ENCODE measurements at regions not wholly inside any gene's neighbourhood (a gene's known extent, or its start where the extent isn't known, plus 50 kb on each side); places are given as distances from the start of the nearest gene placed in this dataset.

- TF ChIP-seq, protein P1, sequence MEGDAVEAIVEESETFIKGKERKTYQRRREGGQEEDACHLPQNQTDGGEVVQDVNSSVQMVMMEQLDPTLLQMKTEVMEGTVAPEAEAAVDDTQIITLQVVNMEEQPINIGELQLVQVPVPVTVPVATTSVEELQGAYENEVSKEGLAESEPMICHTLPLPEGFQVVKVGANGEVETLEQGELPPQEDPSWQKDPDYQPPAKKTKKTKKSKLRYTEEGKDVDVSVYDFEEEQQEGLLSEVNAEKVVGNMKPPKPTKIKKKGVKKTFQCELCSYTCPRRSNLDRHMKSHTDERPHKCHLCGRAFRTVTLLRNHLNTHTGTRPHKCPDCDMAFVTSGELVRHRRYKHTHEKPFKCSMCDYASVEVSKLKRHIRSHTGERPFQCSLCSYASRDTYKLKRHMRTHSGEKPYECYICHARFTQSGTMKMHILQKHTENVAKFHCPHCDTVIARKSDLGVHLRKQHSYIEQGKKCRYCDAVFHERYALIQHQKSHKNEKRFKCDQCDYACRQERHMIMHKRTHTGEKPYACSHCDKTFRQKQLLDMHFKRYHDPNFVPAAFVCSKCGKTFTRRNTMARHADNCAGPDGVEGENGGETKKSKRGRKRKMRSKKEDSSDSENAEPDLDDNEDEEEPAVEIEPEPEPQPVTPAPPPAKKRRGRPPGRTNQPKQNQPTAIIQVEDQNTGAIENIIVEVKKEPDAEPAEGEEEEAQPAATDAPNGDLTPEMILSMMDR (conservative IDR thresholded peaks at IDR 0.05; ENCODE audit: low read length) = no peak
- no peak for TF ChIP-seq EZH2phosphoT487 (IDR thresholded peaks at IDR 0.05; ENCODE audit: borderline replicate concordance, low read depth, low read length)
Measured at GRCh38 chr11:11020219-11020726, 162.4 kb upstream of the ZBED5 start.

Measured in OCI-LY7 (cell line).